ENCODE measurements at regions not wholly inside any gene's neighbourhood (a gene's known extent, or its start where the extent isn't known, plus 50 kb on each side); places are given as distances from the start of the nearest gene placed in this dataset.

DNA sequence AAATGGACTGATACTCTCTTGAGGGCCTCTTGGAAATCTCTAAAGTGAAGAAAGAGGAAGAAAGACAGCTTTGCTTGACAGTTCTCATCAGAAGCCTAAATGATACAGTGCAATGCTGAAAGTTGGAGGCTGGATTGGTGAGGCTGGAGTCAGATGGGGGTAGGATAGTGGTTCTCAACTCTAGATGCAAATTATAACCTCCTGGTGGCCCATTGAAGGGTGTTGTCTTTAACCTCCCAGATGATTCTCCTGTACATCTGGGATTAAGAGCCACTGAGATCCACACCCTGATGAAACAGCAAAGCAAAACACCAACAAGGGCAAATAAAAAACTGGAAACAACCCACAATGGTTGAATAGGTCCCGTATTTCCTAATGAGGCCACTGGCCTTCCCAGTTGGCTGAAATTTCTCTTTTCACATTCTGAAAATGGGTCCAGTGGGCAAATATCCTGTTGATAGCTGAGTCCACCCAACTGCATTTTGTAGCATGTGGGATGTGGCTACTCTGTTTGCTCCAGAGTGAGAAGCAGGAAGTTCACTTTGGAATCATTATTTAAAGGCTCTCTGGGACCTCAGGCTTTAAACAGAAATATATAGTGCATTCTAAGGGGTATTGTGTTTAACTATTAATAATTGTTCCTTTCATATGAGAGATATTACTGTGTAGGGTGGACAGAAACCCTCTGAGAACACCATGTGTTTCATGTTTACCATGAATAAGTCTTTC is 208.1 kb downstream of the SOX4 start:
- Histone ChIP-seq H3K27me3 (ENCODE audit: control insufficient read depth in 1 of 2, insufficient read depth in 1 of 2, low read length in 2 of 2) (no peaks in the 10 kb centered on the region), H4K91ac (ENCODE audit: low read length) (no peak overlapping the region), H3K4me3 (ENCODE audit: insufficient read depth in 1 of 2, low read depth in 1 of 2, low read length in 2 of 2) (no peak overlapping the region), H3K23ac (ENCODE audit: low read length in 2 of 2) (no peak overlapping the region), H3K27ac (ENCODE audit: low read length, poor library complexity, severe bottlenecking) (peak overlapping the region; percentile 10), H3K4me2 (ENCODE audit: low read length, poor library complexity, severe bottlenecking) (no peak overlapping the region), H2BK15ac (ENCODE audit: low read depth, poor library complexity, severe bottlenecking) (no peak overlapping the region), H3K36me3 (ENCODE audit: control insufficient read depth in 1 of 2, insufficient read depth in 2 of 2, low read depth in 1 of 2, low read length in 2 of 2) (no peaks in the 10 kb centered on the region), H3K9me3 (ENCODE audit: control insufficient read depth, low read length) (no peaks in the 10 kb centered on the region), H3K18ac (ENCODE audit: low read depth in 1 of 2, low read length in 2 of 2) (peak overlapping the region; percentile 21 to 72), H2BK5ac (ENCODE audit: low read depth, low read length, poor library complexity, severe bottlenecking) (no peak overlapping the region), H3K79me1 (replicated peaks; ENCODE audit: low read length, poor library complexity, severe bottlenecking) (no peaks in the 10 kb centered on the region), H3K4me1 (ENCODE audit: control insufficient read depth, insufficient read depth, low read depth, low read length) (peaks cover 4% of the 10 kb centered on the region), H4K8ac (ENCODE audit: low read length) (no peak overlapping the region), H3K4ac (ENCODE audit: low read depth in 1 of 2, low read length in 2 of 2) (no peak overlapping the region), H2BK120ac (ENCODE audit: low read depth, low read length) (no peak overlapping the region), H2BK12ac (ENCODE audit: low read length in 2 of 2) (peak overlapping the region in 1 of 2 experiments; percentile 57), H2AFZ (ENCODE audit: low read depth, low read length) (no peak overlapping the region), H3K9ac (ENCODE audit: low read length) (no peak overlapping the region), H2AK5ac (ENCODE audit: low read length, severe bottlenecking) (peak overlapping the region; percentile 79), H3K14ac (ENCODE audit: low read length in 2 of 2) (peak overlapping the region in 1 of 2 experiments; percentile 48)
- 93% methylated on average over 1 of the region's 1 CpG for WGBS
- no peak for DNase-seq

DNA sequence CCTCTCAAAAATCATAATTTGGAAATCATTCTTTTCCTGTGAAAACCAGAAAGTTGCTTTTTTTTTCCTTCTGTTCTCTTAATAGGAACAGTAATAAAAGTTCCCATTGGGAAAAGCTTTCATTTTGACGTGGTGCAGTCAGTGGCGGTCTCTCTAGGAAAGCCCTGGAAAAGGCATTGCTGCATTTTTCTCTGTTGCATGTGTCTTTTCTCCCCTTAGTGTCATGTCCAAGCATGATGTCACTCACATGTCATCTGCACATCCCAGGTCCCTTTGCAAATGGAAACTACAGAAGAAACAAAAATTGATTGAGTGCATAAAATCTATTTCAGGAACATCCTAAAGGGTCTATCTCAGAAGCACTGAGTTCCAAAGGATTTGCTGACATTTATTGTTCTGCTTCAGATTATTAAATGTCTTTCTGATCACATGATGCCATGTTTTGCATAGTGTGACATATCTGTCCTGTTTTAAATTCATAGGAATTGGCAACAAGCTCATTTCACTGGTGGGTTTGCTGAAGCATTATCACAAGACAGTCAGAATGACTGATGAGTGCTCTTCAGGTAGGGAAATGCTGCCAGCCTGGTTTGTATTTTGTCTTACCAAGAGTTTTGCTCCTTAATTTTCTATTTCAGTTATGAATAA is 208.7 kb downstream of the SOX4 start:
- Histone ChIP-seq H3K36me3 (ENCODE audit: control insufficient read depth in 1 of 2, insufficient read depth in 2 of 2, low read depth in 1 of 2, low read length in 2 of 2) (no peaks in the 10 kb centered on the region), H3K14ac (ENCODE audit: low read length in 2 of 2) (no peak overlapping the region), H2BK12ac (ENCODE audit: low read length in 2 of 2) (no peak overlapping the region), H4K91ac (ENCODE audit: low read length) (no peak overlapping the region), H2AK5ac (ENCODE audit: low read length, severe bottlenecking) (no peak overlapping the region), H3K9me3 (ENCODE audit: control insufficient read depth, low read length) (no peaks in the 10 kb centered on the region), H2BK5ac (ENCODE audit: low read depth, low read length, poor library complexity, severe bottlenecking) (no peak overlapping the region), H3K27me3 (ENCODE audit: control insufficient read depth in 1 of 2, insufficient read depth in 1 of 2, low read length in 2 of 2) (no peaks in the 10 kb centered on the region), H3K4me2 (ENCODE audit: low read length, poor library complexity, severe bottlenecking) (no peak overlapping the region), H3K4me1 (ENCODE audit: control insufficient read depth, insufficient read depth, low read depth, low read length) (peaks cover 4% of the 10 kb centered on the region), H3K23ac (ENCODE audit: low read length in 2 of 2) (no peak overlapping the region), H4K8ac (ENCODE audit: low read length) (no peak overlapping the region), H3K4me3 (ENCODE audit: insufficient read depth in 1 of 2, low read depth in 1 of 2, low read length in 2 of 2) (no peak overlapping the region), H2BK120ac (ENCODE audit: low read depth, low read length) (no peak overlapping the region), H2BK15ac (ENCODE audit: low read depth, poor library complexity, severe bottlenecking) (no peak overlapping the region), H3K9ac (ENCODE audit: low read length) (no peak overlapping the region), H3K4ac (ENCODE audit: low read depth in 1 of 2, low read length in 2 of 2) (no peak overlapping the region), H3K27ac (ENCODE audit: low read length, poor library complexity, severe bottlenecking) (no peak overlapping the region), H2AFZ (ENCODE audit: low read depth, low read length) (no peak overlapping the region), H3K79me1 (replicated peaks; ENCODE audit: low read length, poor library complexity, severe bottlenecking) (no peaks in the 10 kb centered on the region), H3K18ac (ENCODE audit: low read depth in 1 of 2, low read length in 2 of 2) (no peak overlapping the region)
- no peak for DNase-seq
- WGBS = 76% methylated on average over 2 of the region's 2 CpGs

DNA sequence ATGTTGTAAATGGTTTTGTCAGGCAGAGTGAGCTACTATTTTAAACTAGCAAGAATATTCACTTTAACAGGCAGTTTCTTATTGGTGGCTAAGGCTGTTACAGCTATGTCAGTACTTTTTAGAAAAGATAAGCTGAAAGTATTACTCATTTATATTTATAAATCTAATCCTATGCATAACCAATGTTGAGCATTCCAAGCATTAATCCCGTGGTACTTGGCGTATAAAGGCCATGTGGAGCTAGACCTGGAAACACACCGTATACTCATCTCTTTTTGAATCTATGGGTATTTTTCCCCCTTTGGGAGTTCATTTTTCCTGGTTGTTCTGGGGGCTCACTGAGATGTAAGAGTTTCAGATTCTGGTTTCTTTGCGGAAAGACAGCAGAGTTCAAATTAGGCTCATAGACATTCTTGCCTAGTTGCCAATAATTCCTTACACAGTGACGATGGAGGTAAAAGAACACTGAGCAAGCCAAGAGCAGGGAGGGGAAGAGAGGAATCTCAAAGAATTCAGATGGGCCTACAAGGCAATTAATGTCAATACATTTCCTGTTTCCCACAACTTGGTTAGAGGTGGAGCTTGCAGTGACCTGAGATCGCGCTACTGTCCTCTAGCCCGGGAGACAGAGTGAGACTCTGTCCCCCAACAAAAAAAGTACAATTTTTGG is 211.5 kb downstream of the SOX4 start:
- WGBS = 88% methylated on average over 7 of the region's 8 CpGs

More for the DNA sequence above, 211.5 kb downstream of the SOX4 start:
- no peak overlapping the region for H3K14ac ChIP-seq (ENCODE audit: low read length in 2 of 2)
- H2BK12ac ChIP-seq (ENCODE audit: low read length in 2 of 2) = no peak overlapping the region
- no peak overlapping the region for H3K4ac ChIP-seq (ENCODE audit: low read depth in 1 of 2, low read length in 2 of 2)
- no peaks in the 10 kb centered on the region for H3K27me3 ChIP-seq (ENCODE audit: control insufficient read depth in 1 of 2, insufficient read depth in 1 of 2, low read length in 2 of 2)
- H3K79me1 ChIP-seq (replicated peaks; ENCODE audit: low read length, poor library complexity, severe bottlenecking) = no peaks in the 10 kb centered on the region
- H3K4me1 ChIP-seq (ENCODE audit: control insufficient read depth, insufficient read depth, low read depth, low read length) = peaks cover 16% of the 10 kb centered on the region
- H3K23ac ChIP-seq (ENCODE audit: low read length in 2 of 2) = no peak overlapping the region
- DNase-seq = no peak
- no peak overlapping the region for H3K4me2 ChIP-seq (ENCODE audit: low read length, poor library complexity, severe bottlenecking)
- H3K9ac ChIP-seq (ENCODE audit: low read length) = no peak overlapping the region
- H3K4me3 ChIP-seq (ENCODE audit: insufficient read depth in 1 of 2, low read depth in 1 of 2, low read length in 2 of 2) = no peak overlapping the region
- no peak overlapping the region for H2AFZ ChIP-seq (ENCODE audit: low read depth, low read length)
- no peaks in the 10 kb centered on the region for H3K36me3 ChIP-seq (ENCODE audit: control insufficient read depth in 1 of 2, insufficient read depth in 2 of 2, low read depth in 1 of 2, low read length in 2 of 2)
- no peak overlapping the region for H2AK5ac ChIP-seq (ENCODE audit: low read length, severe bottlenecking)
- H3K9me3 ChIP-seq (ENCODE audit: control insufficient read depth, low read length) = no peaks in the 10 kb centered on the region
- H2BK120ac ChIP-seq (ENCODE audit: low read depth, low read length) = no peak overlapping the region
- no peak overlapping the region for H2BK15ac ChIP-seq (ENCODE audit: low read depth, poor library complexity, severe bottlenecking)
- H4K91ac ChIP-seq (ENCODE audit: low read length) = no peak overlapping the region
- no peak overlapping the region for H4K8ac ChIP-seq (ENCODE audit: low read length)
- no peak overlapping the region for H2BK5ac ChIP-seq (ENCODE audit: low read depth, low read length, poor library complexity, severe bottlenecking)
- H3K18ac ChIP-seq (ENCODE audit: low read depth in 1 of 2, low read length in 2 of 2) = no peak overlapping the region
- no peak overlapping the region for H3K27ac ChIP-seq (ENCODE audit: low read length, poor library complexity, severe bottlenecking)

Data from mesenchymal stem cell (in vitro differentiated cells and primary cell).